H9 (cell line): ENCODE measurements at regions not wholly inside any gene's neighbourhood (a gene's known extent, or its start where the extent isn't known, plus 50 kb on each side); places are given as distances from the start of the nearest gene placed in this dataset.

ENCODE experiments used
- DNase-seq: peaks from one replicate; pipeline ENCODE4 v3.0.0-alpha.2; 2017
- H2AFZ ChIP-seq: one replicate; pipeline ENCODE4 v1.6.1; 2013; ENCODE audit warnings: mild to moderate bottlenecking, low read length, control low read depth, moderate library complexity
- H2AK5ac ChIP-seq: 2 replicates; pipeline ENCODE4 v1.6.1; 2013; ENCODE audit warnings: low read length, control low read depth, mixed read lengths; ENCODE audit not compliant: insufficient read length
- H2BK120ac ChIP-seq: one replicate; pipeline ENCODE4 v1.6.1; 2013; ENCODE audit warnings: low read depth, mild to moderate bottlenecking, low read length, control low read depth, inconsistent platforms; ENCODE audit not compliant: poor library complexity, severe bottlenecking
- H2BK12ac ChIP-seq: 2 replicates; pipeline ENCODE4 v1.6.1; 2013; ENCODE audit warnings: low read length, control low read depth, mixed read lengths, low read depth; ENCODE audit not compliant: insufficient read length
- H2BK15ac ChIP-seq: 2 replicates; pipeline ENCODE4 v1.6.1; 2013; ENCODE audit warnings: low read depth, low read length, control low read depth
- H2BK20ac ChIP-seq: one replicate; pipeline ENCODE4 v1.6.1; 2013; ENCODE audit warnings: low read depth, mild to moderate bottlenecking, low read length, control low read depth, inconsistent platforms; ENCODE audit not compliant: poor library complexity, severe bottlenecking
- H2BK5ac ChIP-seq: 2 replicates; pipeline ENCODE4 v1.6.1; 2013; ENCODE audit warnings: low read length, control low read depth, mixed read lengths; ENCODE audit not compliant: insufficient read length
- H3K14ac ChIP-seq: 2 replicates; pipeline ENCODE4 v1.6.1; 2013; ENCODE audit warnings: low read length, control low read depth; ENCODE audit not compliant: insufficient read depth
- H3K18ac ChIP-seq: 2 replicates; pipeline ENCODE4 v1.6.1; 2013; ENCODE audit warnings: low read depth, mild to moderate bottlenecking, mixed read lengths, low read length, control low read depth; ENCODE audit not compliant: insufficient read length
- H3K23ac ChIP-seq: 2 replicates; pipeline ENCODE4 v1.6.1; 2013; ENCODE audit warnings: low read length, control low read depth, mixed read lengths, low read depth; ENCODE audit not compliant: insufficient read length
- H3K23me2 ChIP-seq: 2 replicates; pipeline ENCODE4 v1.6.1; 2013; ENCODE audit warnings: low read depth, mild to moderate bottlenecking, mixed read lengths, low read length, control low read depth; ENCODE audit not compliant: insufficient read length, poor library complexity, severe bottlenecking
- H3K27ac ChIP-seq: 2 replicates; pipeline ENCODE4 v1.5.1; 2013; ENCODE audit warnings: low read length, control low read depth, mixed read lengths, low read depth; ENCODE audit not compliant: insufficient read length
- H3K27me3 ChIP-seq: 2 replicates; pipeline ENCODE4 v1.6.1; 2013; ENCODE audit warnings: low read length, control low read depth, inconsistent platforms; ENCODE audit not compliant: insufficient read depth
- H3K4ac ChIP-seq: 2 replicates; pipeline ENCODE4 v1.6.1; 2013; ENCODE audit warnings: low read depth, mild to moderate bottlenecking, control low read depth, inconsistent platforms, low read length, moderate library complexity
- H3K4me1 ChIP-seq: 2 replicates; pipeline ENCODE4 v1.6.1; 2013; ENCODE audit warnings: low read length, control low read depth, inconsistent platforms; ENCODE audit not compliant: insufficient read depth
- H3K4me2 ChIP-seq: 2 replicates; pipeline ENCODE4 v1.6.1; 2013; ENCODE audit warnings: low read length, control low read depth, mixed read lengths; ENCODE audit not compliant: insufficient read length, insufficient read depth
- H3K56ac ChIP-seq: 2 replicates; pipeline ENCODE4 v1.6.1; 2013; ENCODE audit warnings: low read depth, mild to moderate bottlenecking, mixed read lengths, low read length, control low read depth; ENCODE audit not compliant: insufficient read length
- H3K79me1 ChIP-seq: 2 replicates; pipeline ENCODE4 v1.6.1; 2013; ENCODE audit warnings: low read depth, mild to moderate bottlenecking, moderate library complexity, low read length, control low read depth, inconsistent platforms; ENCODE audit not compliant: insufficient read depth, poor library complexity, severe bottlenecking
- H3K79me2 ChIP-seq: 2 replicates; pipeline ENCODE4 v1.6.1; 2013; ENCODE audit warnings: low read length, control low read depth, inconsistent platforms; ENCODE audit not compliant: insufficient read depth
- H3K9ac ChIP-seq: 2 replicates; pipeline ENCODE4 v1.6.1; 2013; ENCODE audit warnings: low read length, control low read depth, mixed read lengths; ENCODE audit not compliant: insufficient read length; ENCODE audit errors: extremely low read depth
- H3K9me3 ChIP-seq: one replicate; pipeline ENCODE4 v1.6.1; 2013; ENCODE audit warnings: low read depth, low read length, inconsistent platforms; ENCODE audit not compliant: control insufficient read depth
- H3T11ph ChIP-seq: one replicate; pipeline ENCODE4 v1.6.1; 2013; ENCODE audit warnings: mild to moderate bottlenecking, low read length, control low read depth, inconsistent platforms
- H4K20me1 ChIP-seq: one replicate; pipeline ENCODE4 v1.6.1; 2013; ENCODE audit not compliant: control insufficient read depth, insufficient read length, insufficient read depth
- H4K5ac ChIP-seq: 2 replicates; pipeline ENCODE4 v1.6.1; 2013; ENCODE audit warnings: low read depth, mild to moderate bottlenecking, mixed read lengths, low read length, control low read depth; ENCODE audit not compliant: insufficient read length
- H4K8ac ChIP-seq: replicated peaks from 2 replicates; pipeline ENCODE4 v1.6.1; 2013; ENCODE audit warnings: low read length, control low read depth, mixed read lengths, low read depth; ENCODE audit not compliant: insufficient read length
- H4K91ac ChIP-seq: 2 replicates; pipeline ENCODE4 v1.6.1; 2013; ENCODE audit warnings: low read depth, mild to moderate bottlenecking, moderate library complexity, mixed read lengths, low read length, control low read depth; ENCODE audit not compliant: insufficient read length
- H3K27ac Mint-ChIP-seq, 3 experiments: 2 replicates in 2 of 3; 3 replicates in 1 of 3; pipeline ENCODE4 v1.8.0; 2020 to 2021; ENCODE audit warnings: mixed read lengths in 3 of 3, mild to moderate bottlenecking in 1 of 3, moderate library complexity in 1 of 3
- H3K27me3 Mint-ChIP-seq: 2 replicates; pipeline ENCODE4 v1.8.0; 2021; ENCODE audit warnings: low read depth, mild to moderate bottlenecking, moderate library complexity, mixed read lengths
- H3K36me3 Mint-ChIP-seq, 3 experiments: 2 replicates in 2 of 3; 3 replicates in 1 of 3; pipeline ENCODE4 v1.8.0; 2020 to 2021; ENCODE audit warnings: low read depth in 3 of 3, mixed read lengths in 3 of 3; ENCODE audit not compliant: insufficient read depth in 1 of 3
- H3K4me1 Mint-ChIP-seq, 2 experiments: 2 replicates each; pipeline ENCODE4 v1.8.0; 2020; ENCODE audit warnings: mixed read lengths in 2 of 2
- H3K4me3 Mint-ChIP-seq, 2 experiments: 2 replicates in 1 of 2; 3 replicates in 1 of 2; pipeline ENCODE4 v1.8.0; 2020 to 2021; ENCODE audit warnings: mild to moderate bottlenecking in 2 of 2, mixed read lengths in 2 of 2, moderate library complexity in 1 of 2
- H3K9me3 Mint-ChIP-seq, 2 experiments: 2 replicates in 1 of 2; 3 replicates in 1 of 2; pipeline ENCODE4 v1.8.0; 2020; ENCODE audit warnings: mild to moderate bottlenecking in 2 of 2, mixed read lengths in 2 of 2, moderate library complexity in 1 of 2
- CTCF ChIP-seq: fragments of 200-600 bp; sonication (generic); conservative IDR thresholded peaks from 3 replicates; pipeline ENCODE4 v1.8.0; 2021; ENCODE audit warnings: antibody characterized with exemption, mild to moderate bottlenecking
- WGBS: extraction: QIAGEN DNeasy Blood & Tissue Kit; methylation state at CpG from one replicate; pipeline ENCODE4 v1.1.7; 2013; ENCODE audit warnings: missing lambda C conversion rate, low lambda C conversion rate, mixed read lengths; ENCODE audit not compliant: insufficient read length; ENCODE audit errors: extremely low coverage; 5-methylcytosine and 5-hydroxymethylcytosine counted together

- Histone ChIP-seq H4K5ac (no peak overlapping the region), H3K4me2 (no peak overlapping the region), H3K27ac (no peak overlapping the region), H3K4ac (no peak overlapping the region), H3K79me1 (no peaks in the 10 kb centered on the region), H3K23me2 (no peaks in the 10 kb centered on the region), H3T11ph (no peak overlapping the region), H3K9ac (no peak overlapping the region), H3K27me3 (no peaks in the 10 kb centered on the region), H3K14ac (no peak overlapping the region), H3K4me1 (peaks cover 6% of the 10 kb centered on the region; the same call in 1 of the 2 replicates), H2AK5ac (no peak overlapping the region), H3K18ac (no peak overlapping the region), H3K79me2 (no peaks in the 10 kb centered on the region), H2AFZ (no peak overlapping the region), H3K56ac (no peak overlapping the region), H3K9me3 (no peaks in the 10 kb centered on the region), H2BK5ac (no peak overlapping the region), H2BK20ac (no peak overlapping the region), H2BK120ac (no peak overlapping the region), H4K91ac (no peak overlapping the region), H2BK12ac (no peak overlapping the region), H2BK15ac (no peak overlapping the region), H3K23ac (no peak overlapping the region), H4K8ac (no peak overlapping the region), H4K20me1 (no peaks in the 10 kb centered on the region)
- H3K4me1 Mint-ChIP-seq = peaks cover 15 to 22% of the 10 kb centered on the region in 2 experiments
- DNase-seq = peak; percentile 86
- H3K4me3 Mint-ChIP-seq = no peak overlapping the region
- H3K36me3 Mint-ChIP-seq = no peaks in the 10 kb centered on the region
- no peaks in the 10 kb centered on the region; the same call in 1 of the 2 replicates for H3K27me3 Mint-ChIP-seq
- peak; percentile 91 for TF ChIP-seq CTCF
- no peaks in the 10 kb centered on the region for H3K9me3 Mint-ChIP-seq
- no peak overlapping the region for H3K27ac Mint-ChIP-seq
- no CpG with 5 or more reads among the region's 12 CpGs for WGBS
Observed at GRCh38 chr2:15748736-15749323, 157.2 kb downstream of the DDX1 start.
